ENCODE measurements at regions not wholly inside any gene's neighbourhood (a gene's known extent, or its start where the extent isn't known, plus 50 kb on each side); places are given as distances from the start of the nearest gene placed in this dataset.
"Not testable (repeated sequence)": the region's sequence is repeated elsewhere in the genome, so short reads cannot be mapped to it uniquely, and the experiment has no call there.

GRCh38 chr6:115551527-115551926 lies 509.2 kb downstream of the FRK start:
- DNase-seq (ENCODE audit: low spot score), result no peak

DNA sequence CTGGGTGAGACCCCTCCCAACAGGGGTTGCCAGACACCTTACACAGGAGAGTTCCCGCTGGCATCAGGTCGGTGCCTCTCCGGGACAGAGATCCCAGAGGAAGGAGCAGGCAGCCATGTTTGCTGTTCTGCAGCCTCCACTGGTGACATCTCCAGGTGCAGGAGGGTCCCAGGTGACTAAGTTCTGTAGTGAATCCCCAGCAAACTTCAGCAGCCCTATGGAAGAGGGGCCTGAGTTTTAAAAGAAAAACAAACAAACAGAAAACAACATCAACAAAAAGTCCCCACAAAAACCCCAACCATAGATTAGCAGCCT lies 515.1 kb downstream of the FRK start:
- DNase-seq (ENCODE audit: low spot score), result no peak

DNA sequence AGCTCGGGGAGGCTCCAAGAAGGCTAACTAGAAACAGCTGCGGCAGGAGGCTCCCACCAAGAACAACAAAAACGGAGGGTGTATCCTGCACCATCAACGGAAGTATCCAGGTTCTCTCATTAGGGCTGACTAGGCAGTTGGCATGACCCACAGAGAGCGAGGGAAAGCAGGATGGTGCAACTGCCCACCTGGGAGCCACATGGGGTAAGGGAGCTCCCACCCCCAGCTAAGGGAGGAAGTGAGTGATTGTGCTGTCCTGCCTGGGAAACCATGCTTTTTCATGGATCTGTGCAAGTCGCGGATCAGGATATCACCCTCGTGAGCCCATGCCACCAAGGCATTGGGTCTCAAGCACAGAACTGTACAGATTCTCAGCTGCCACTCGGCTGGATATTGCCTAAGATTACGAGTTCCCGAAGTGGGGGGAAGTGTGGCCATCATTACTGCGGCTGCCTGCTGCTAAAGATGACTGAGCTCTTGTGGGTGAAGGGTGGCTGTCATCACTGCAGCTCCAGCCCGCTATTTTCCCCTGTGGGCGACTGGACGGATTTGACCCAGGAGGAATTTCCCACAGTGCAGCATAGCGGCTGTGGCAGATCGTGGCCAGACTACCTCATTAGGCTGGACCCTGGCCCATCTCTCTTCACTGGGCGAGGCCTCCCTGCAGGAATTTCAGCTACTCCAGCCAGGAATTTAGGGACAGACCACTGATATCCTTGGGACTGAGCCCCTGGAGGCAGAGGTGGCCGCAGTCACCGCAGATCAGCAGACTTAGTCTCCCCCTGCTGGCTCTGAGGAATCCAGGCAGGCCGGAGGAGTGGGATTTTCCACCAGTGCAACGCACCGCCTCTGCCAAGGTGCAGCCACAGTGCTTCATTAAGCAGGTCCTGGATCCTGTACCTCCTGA lies 515.7 kb downstream of the FRK start:
- DNase-seq (ENCODE audit: low spot score), result no peak

- no peak for DNase-seq (ENCODE audit: low spot score)
These were observed 520.4 kb downstream of the FRK start for GRCh38 chr6:115540077-115540869.

DNA sequence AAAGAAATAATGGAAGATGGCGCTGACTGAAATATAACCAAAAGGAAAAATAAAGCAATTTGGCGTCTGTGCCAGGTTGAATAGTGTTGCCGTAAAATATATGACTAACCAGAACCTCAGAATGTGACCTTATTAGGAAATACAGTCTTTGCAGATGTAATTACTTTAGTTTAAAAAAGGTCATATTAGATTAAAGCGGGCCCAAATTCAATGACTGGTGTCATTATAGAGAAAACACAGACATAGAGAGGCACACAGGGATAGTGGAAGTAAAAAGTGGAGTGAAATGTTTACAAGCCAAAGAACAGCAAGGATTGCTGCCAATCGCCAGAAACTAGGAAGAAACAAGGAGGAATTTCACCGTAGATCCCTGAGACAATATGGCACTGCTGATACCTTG lies 521.2 kb downstream of the FRK start:
- no peak for DNase-seq (ENCODE audit: low spot score)

DNA sequence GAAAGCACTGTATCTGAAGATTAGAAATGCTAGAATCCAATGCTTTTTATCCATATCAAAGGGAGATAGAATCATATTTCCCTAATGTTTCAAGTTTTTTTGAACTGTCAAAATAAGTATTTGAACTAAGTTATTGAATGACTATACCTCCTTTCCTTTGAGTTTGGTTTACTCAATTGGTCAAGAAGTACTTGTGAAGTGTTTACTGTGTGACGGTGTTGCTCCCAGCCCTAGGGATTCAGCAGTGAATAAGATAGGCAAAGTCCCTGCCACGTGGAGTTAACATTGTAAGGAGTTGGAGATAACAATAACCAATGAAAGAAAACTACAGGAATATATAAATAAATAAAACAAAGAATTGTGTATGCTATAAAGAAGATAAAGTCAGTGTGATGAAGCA lies 535.9 kb downstream of the FRK start:
- no peak for DNase-seq (ENCODE audit: low spot score)

GRCh38 chr6:115521747-115522146 lies 538.9 kb downstream of the FRK start:
- DNase-seq (ENCODE audit: low spot score), result not testable (repeated sequence)

GRCh38 chr6:115514656-115515055 lies 546.0 kb downstream of the FRK start:
- no peak for DNase-seq (ENCODE audit: low spot score)

DNA sequence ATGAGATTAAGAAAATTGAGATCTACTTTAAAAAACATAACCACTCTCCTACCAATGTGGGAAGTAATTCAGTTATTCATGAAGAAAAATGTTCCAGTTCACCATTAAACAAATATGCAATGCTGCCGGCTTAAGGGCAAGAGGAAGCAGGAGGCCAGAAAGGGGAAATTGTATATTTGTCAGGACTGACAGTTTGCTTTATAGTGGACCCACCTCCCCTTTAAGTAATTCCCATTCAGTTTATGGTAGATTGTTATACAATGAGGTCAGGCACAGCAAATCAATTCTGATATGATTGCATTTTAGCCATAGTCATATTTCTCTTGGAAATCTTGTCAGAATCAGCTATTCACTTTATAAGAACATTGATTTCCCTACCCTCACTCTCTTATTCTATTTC lies 547.8 kb downstream of the FRK start:
- DNase-seq (ENCODE audit: low spot score), result no peak

DNA sequence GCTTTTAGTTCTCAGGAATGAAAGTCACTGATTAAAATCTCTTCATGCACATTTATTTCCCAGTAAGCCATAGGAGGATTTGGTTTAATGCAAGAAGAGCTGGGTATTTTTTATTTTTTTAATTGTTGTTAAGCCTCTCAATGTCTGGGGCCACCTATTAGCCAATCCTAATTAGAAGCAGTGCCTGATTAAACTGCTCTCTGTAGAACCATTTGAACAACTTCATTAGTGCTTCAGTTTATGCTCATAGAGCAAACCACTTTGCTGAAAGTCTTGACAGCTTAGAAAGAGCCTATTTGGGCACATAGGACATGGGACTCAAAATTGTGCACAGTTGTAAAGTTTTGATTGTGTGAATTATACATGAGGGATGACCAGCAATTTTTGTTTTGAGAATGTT lies 548.9 kb downstream of the FRK start:
- DNase-seq (ENCODE audit: low spot score), result no peak

- DNase-seq (ENCODE audit: low spot score), result not testable (repeated sequence)
These were observed 558.3 kb downstream of the FRK start for GRCh38 chr6:115502432-115502831.

DNA sequence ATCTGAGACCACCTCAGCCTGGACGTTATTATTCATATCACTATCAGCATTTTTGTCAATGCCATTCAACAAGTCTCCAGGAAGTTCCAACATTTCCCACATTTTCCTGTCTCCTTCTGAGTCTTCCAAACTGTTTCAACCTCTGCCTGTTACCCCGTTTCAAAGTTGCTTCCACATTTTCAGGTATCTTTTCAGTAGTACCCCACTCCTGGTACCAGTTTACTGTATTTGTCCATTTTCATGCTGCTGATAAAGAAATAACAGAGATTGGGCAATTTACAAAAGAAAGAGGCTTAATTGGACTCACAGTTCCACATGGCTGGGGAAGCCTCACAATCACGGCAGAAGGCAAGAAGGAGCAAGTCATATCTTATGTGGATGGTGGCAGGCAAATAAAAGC lies 565.5 kb downstream of the FRK start:
- DNase-seq (ENCODE audit: low spot score), result no peak

DNA sequence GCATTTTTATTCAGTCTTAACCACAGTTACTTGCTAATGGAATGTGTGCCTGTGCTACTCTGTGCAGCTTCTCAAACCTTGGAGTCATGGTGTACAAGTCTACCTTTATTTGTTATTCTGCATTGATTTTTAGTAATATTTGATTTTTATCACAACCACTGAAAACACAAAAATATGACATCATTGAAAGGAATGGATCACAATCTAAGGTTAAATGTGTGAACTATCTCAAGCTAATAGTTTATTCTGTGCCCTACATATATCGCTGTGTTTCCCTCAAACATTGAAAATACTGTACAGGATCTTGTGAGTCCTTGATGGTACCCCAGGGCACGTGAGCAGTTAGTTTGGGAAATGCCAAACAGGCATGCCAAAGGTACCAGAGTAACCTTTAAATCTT lies 573.4 kb downstream of the FRK start:
- DNase-seq (ENCODE audit: low spot score), result no peak

- DNase-seq (ENCODE audit: low spot score), result no peak
These were observed 575.3 kb downstream of the FRK start for GRCh38 chr6:115485400-115485799.

GRCh38 chr6:115480543-115480942 lies 580.1 kb downstream of the FRK start:
- not testable (repeated sequence) for DNase-seq (ENCODE audit: low spot score)

DNA sequence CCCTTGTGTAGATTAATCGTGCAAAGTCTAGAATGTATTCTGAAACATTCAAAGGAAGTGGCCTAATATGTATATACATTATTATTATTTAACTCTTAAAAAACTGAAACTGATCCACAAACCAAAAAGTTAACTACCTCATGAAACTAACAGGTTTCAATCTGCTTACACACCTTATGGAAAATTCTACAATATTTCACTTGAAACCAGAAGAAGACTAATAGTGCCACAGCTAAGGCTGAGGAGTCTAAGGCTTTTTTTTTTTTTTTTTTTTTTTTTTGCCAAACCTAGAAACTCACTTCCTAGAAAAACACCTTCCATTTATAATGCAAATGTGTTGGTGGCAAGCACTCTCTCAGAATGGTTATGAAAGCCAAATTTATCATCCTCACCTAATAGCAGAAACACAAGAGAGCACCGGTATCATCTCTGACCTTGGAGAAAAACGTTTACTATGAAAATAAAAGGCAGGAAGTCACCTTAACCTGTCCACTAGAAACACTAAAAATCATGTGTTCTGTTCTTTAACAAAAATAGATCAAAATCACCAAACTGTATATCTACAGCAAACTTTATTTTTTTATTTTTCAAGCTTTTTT lies 586.1 kb downstream of the FRK start:
- no peak for DNase-seq (ENCODE audit: low spot score)

GRCh38 chr6:115468272-115469005 lies 592.3 kb downstream of the FRK start:
- DNase-seq (ENCODE audit: low spot score), result no peak

GRCh38 chr6:115467726-115468125 lies 593.0 kb downstream of the FRK start:
- no peak for DNase-seq (ENCODE audit: low spot score)

GRCh38 chr6:115460913-115461312 lies 599.8 kb downstream of the FRK start:
- no peak for DNase-seq (ENCODE audit: low spot score)

- no peak for DNase-seq (ENCODE audit: low spot score)
These were observed 603.8 kb downstream of the FRK start for GRCh38 chr6:115456848-115457247.

GRCh38 chr6:115443825-115444478 lies 616.7 kb downstream of the FRK start:
- no peak for DNase-seq (ENCODE audit: low spot score)

GRCh38 chr6:115442323-115442722 lies 618.4 kb downstream of the FRK start:
- no peak for DNase-seq (ENCODE audit: low spot score)
